ENCODE measurements at regions not wholly inside any gene's neighbourhood (a gene's known extent, or its start where the extent isn't known, plus 50 kb on each side); places are given as distances from the start of the nearest gene placed in this dataset.
"Not testable (repeated sequence)": the region's sequence is repeated elsewhere in the genome, so short reads cannot be mapped to it uniquely, and the experiment has no call there.

GRCh38 chr11:79667380-79667779 lies 226.6 kb upstream of the TENM4 start:
- DNase-seq = no peak

DNA sequence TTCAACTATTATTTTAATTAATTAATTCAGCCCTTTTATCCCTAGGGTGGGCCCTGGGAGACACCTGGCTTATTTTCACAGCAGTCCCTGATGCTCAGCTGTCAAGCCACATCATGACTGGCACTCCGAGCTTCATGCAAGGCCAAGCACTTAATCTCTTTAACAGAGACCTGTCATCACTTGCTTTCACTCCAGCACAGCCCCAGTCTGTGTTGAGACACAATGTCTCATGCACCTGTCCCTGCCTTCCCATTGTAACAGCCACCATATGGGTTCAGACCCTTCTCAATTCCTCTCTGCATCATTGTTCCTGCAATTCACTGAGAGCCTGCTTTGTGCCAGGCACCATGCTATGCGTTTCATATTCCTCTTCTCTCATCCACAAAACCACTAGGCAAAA lies 222.2 kb upstream of the TENM4 start:
- peak; percentile 80 for DNase-seq

DNA sequence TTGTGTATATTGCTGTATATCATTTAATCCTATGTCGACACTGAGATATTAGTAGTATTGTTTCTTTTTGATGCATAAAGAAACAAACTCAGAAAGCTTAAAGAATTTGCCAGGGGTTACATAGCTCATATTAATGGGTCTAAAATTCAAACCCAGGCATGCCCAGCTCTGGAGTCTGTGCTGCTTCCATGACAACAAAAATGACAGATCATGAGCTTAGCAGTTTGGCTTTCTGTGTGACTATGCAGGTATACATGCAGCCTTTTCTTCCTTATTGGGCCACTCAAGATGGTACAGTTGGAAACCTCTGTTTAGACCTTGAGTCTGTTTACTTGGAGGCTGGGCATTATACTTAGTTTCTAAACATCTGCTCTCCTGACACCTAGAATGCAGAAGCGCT lies 220.5 kb upstream of the TENM4 start:
- no peak for DNase-seq

GRCh38 chr11:79648766-79649520 lies 208.1 kb upstream of the TENM4 start:
- no peak for DNase-seq

GRCh38 chr11:79637219-79637618 lies 196.4 kb upstream of the TENM4 start:
- no peak for DNase-seq

DNA sequence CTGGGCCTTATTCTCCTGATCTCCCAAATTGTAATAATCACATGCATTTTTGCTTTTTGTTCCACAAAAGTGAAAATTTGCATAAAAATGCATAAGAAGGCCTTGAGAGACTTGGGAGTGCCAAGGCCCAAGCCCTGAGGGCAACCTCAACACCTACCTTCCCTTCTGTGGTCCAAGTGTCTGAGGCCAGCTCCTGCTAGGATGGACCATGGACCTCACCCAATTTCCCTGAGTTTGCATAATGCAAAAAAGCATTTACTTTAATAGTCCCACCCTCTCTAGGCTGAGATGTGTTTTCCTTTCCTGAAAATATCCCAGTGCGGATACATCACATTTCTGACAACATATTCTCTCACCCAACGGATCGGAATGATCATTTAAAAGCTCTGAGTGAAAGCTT lies 194.1 kb upstream of the TENM4 start:
- DNase-seq = no peak

GRCh38 chr11:79627281-79627680 lies 186.5 kb upstream of the TENM4 start:
- no peak for DNase-seq

DNA sequence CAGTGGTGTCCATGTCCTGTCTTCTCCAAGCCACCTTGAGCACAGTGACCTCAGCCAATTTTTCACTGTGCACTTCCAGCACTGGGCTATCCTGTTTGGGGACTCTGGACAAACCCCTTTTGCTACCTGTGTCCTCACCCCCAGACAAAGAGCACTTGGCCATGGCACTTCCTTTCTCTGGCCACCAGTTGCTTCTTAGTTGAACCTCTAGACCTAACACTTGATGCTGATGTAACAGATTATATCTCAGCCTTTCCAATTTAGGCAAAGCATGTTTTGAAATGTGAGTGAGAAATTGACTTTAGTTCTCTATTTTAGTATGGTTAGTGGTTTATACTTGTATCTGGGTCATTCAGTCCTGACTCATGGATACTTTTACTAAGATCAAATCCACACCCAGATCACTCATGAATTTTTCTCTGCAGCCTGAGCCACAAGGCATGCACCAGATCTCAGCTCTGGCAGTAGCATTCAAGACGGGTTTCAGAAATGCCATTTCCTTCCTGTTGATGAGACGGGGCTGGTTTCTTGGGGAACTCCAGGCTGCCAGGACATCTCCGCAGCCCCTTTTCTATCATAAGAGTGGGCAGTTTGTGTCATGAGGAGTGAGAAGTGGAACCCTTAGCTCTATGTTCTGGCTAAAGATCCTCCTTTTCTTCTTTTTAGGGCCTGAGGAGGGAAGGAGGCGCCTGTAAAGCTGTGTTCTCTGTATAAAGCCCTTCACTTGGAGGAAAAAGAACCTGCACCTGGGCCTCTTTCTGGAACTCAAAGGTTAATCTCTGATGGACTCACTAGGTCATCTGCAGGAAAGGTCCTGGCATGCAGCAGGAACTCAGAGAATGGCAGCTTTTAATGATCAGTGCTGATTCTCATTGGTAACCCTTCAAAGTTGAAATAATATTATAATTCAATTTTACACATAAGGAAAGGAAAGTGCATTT lies 185.6 kb upstream of the TENM4 start:
- no peak for DNase-seq

- no peak for DNase-seq
These were observed 182.5 kb upstream of the TENM4 start for GRCh38 chr11:79623375-79623774.

- no peak for DNase-seq
These were observed 176.7 kb upstream of the TENM4 start for GRCh38 chr11:79617561-79617960.

DNA sequence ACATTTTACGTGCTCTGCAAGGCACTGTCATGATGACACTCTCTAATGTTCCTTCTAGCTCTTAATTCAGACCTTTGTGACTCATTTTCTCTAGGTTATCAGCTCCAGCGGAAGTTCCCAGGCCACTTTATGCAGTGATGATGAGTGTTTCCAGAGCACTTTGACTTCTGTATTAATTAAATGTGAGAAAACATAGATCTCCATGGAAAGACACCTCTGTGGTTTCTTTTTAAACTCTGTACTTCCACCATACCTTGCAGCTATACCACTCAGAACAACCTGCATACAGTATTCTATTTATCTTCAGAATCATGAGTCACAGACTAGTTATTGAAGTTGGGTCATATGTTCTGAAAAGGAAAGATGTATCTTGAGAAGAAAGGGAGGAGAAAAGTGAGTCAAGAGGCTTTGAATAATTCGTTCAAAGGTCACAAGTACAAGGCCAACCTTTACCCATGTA lies 175.6 kb upstream of the TENM4 start:
- no peak for DNase-seq

- no peak for DNase-seq
These were observed 174.6 kb upstream of the TENM4 start for GRCh38 chr11:79615425-79615824.

GRCh38 chr11:79610678-79611077 lies 169.8 kb upstream of the TENM4 start:
- no peak for DNase-seq

DNA sequence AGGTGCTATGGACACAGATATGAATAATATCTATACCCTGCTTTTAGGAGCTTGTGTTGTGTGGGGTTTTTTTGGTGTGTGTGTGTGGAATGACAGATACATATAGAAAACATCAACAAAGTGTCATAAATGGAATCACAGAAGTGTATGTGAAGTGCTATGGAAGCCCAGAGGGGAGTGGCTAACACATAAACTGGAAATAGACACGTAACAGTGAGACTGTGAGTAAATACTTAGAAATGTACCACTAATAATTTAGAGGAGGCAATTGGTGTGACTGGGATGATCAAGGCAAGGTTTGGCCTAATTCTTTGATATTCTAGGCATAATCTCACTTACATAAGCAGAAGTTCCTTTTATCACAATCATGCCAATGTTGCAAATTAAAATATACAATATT lies 169.3 kb upstream of the TENM4 start:
- no peak for DNase-seq

GRCh38 chr11:79609511-79609910 lies 168.7 kb upstream of the TENM4 start:
- DNase-seq = no peak

DNA sequence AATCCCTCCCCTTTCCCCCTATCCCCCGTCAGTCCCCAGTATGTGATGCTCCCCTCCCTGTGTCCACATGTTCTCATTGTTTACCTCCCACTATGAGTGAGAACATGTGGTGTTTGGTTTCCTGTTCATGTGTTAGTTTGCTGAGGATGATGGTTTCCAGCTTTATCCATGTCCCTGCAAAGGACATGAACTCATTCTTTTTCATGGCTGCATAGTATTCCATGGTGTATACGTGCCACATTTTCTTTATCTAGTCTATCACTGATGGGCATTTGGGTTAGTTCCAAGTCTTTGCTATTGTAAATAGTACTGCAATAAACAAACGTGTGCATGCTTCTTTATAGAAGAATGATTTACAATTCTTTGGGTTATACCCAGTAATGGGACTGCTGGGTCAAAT lies 165.6 kb upstream of the TENM4 start:
- DNase-seq = not testable (repeated sequence)

GRCh38 chr11:79600711-79601110 lies 159.9 kb upstream of the TENM4 start:
- peak; percentile 82 for DNase-seq

- no peak for DNase-seq
These were observed 154.0 kb upstream of the TENM4 start for GRCh38 chr11:79594834-79595233.

- DNase-seq = no peak
These were observed 152.0 kb upstream of the TENM4 start for GRCh38 chr11:79592824-79593223.

DNA sequence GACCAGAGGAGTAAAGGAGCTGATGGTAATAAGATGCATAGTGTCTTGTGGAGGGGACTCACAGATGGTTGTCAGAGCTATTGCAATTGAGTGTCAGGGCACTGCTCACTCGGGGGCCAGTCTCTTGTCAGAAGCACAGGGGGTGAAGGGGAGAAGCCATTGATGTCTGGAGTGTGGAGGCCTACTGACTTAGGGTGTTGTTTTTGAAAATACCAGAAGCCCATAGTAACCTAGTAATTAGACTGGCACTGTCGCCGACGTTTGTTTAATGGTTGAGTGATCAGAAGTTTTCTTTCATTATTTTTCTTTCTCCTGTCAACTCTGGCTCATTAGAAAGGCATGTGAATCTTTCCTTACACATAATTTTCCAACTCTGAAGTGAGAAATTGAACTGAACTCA lies 151.6 kb upstream of the TENM4 start:
- no peak for DNase-seq

GRCh38 chr11:79582434-79582833 lies 141.6 kb upstream of the TENM4 start:
- no peak for DNase-seq

GRCh38 chr11:79579063-79579462 lies 138.2 kb upstream of the TENM4 start:
- DNase-seq = no peak

DNA sequence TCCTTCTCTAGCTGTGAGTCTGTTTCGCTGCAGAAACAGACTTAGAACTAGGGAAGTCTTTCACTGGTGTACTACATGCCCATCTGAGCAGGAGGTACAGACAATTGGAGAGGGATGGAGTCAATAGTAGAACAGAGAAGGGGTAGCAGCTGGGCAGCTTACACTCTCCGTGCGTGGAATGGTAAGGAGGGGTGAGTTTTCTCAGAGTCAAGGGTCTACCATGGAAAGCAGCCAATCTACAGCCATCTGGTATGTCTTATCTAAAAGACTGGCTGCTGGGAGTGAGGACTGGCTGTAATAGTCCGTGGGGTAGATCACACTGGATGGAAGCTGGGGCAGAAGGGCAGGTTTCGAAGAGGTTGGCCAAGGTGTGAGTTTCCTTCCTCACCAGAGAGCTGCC lies 137.3 kb upstream of the TENM4 start:
- peak; percentile 76 for DNase-seq

DNA sequence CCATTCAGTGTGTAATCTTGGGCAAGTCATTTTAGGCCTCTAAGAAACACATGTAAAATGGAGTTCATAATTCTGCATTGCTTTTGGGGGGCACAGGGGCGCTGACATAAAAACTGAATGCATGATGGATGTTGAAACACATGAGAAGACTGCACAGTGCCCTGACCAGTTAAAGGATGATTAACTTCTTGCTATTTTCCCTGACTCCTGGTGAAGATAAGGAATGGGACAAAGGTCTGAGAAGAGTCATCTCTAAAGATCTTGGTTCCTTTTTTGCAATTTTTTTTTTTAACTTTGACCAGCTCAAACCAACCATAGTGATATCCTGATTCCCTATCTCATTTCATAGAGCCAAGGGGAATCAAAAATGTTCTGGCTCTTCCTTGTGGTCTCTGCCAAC lies 134.9 kb upstream of the TENM4 start:
- no peak for DNase-seq

Data from NCI-H524 treated with DMSO at 0.1 percent for 48 hours (cell line).